Endothelial cell of umbilical vein (primary cell): ENCODE measurements at regions not wholly inside any gene's neighbourhood (a gene's known extent, or its start where the extent isn't known, plus 50 kb on each side); places are given as distances from the start of the nearest gene placed in this dataset.

Experiments used
- BruUV-seq: library from RNA; stranded (reverse); fragments of 400-500 nt; replicated peaks from 2 replicates; lab custom pipeline; 2021; lab: Mats Ljungman, UMichigan
- CTCF ChIA-PET: fragments of 300-600, 350-600 bp; sonication (Branson Sonifier 250); formaldehyde crosslinking; loops from one replicate; lab custom pipeline; 2021; ENCODE audit warnings: antibody characterized with exemption, inconsistent platforms; lab: Charles Lee
- POLR2A ChIA-PET: fragments of 300-600, 350-600 bp; sonication (Branson Sonifier 250); formaldehyde crosslinking; loops from one replicate; lab custom pipeline; 2021; ENCODE audit warnings: antibody characterized with exemption, inconsistent platforms; lab: Charles Lee
- DNase-seq: peaks from one replicate; pipeline ENCODE4 v3.0.0-alpha.2; 2011; ENCODE audit warnings: low read depth, low spot score
- FAIRE-seq: peaks from 2 replicates; lab custom pipeline; 2011; peaks lifted over from hg19 to GRCh38; lab: Jason Lieb, UNC
- H2AFZ ChIP-seq: 2 replicates; pipeline ENCODE4 v1.6.0; 2012; ENCODE audit warnings: low read depth, low read length, control low read depth, inconsistent platforms
- H3K27ac ChIP-seq: 2 replicates; pipeline ENCODE4 v1.5.1; 2011; ENCODE audit warnings: low read depth, mild to moderate bottlenecking, control low read depth, low read length, moderate library complexity; ENCODE audit not compliant: insufficient read depth
- H3K27me3 ChIP-seq, 2 experiments: 2 replicates each; pipeline versions ENCODE4 v1.6.0 to v1.6.1; 2011; ENCODE audit warnings: low read length in 2 of 2, mixed read lengths in 1 of 2; ENCODE audit not compliant: control insufficient read depth in 2 of 2, insufficient read depth in 2 of 2
- H3K36me3 ChIP-seq, 2 experiments: 2 replicates in 1 of 2; 3 replicates in 1 of 2; pipeline ENCODE4 v1.5.1; 2011; ENCODE audit warnings: low read length in 2 of 2, mild to moderate bottlenecking in 1 of 2, moderate library complexity in 1 of 2; ENCODE audit not compliant: control insufficient read depth in 2 of 2, insufficient read depth in 2 of 2; ENCODE audit errors: extremely low read depth in 1 of 2
- H3K4me1 ChIP-seq: 3 replicates; pipeline ENCODE4 v1.5.1; 2011; ENCODE audit warnings: mild to moderate bottlenecking, low read length; ENCODE audit not compliant: control insufficient read depth, insufficient read depth; ENCODE audit errors: extremely low read depth
- H3K4me2 ChIP-seq: 2 replicates; pipeline ENCODE4 v1.6.1; 2011; ENCODE audit warnings: low read length, control low read depth, mixed read lengths; ENCODE audit not compliant: insufficient read depth
- H3K4me3 ChIP-seq, 3 experiments: fragments of 200-600 bp in 1 of 3; sonication (generic), shearing (Covaris generic) in 1 of 3; replicated peaks in 1 of 3; 2 replicates each; pipeline ENCODE4 v1.5.1; 2011 to 2016; ENCODE audit warnings: control low read depth in 3 of 3, low read length in 3 of 3, mild to moderate bottlenecking in 2 of 3, inconsistent platforms in 1 of 3, low read depth in 1 of 3, moderate library complexity in 1 of 3; ENCODE audit not compliant: insufficient read depth in 1 of 3
- H3K79me2 ChIP-seq: 2 replicates; pipeline ENCODE4 v1.6.0; 2012; ENCODE audit warnings: low read length, inconsistent platforms; ENCODE audit not compliant: control insufficient read depth, insufficient read depth
- H3K9ac ChIP-seq: replicated peaks from 2 replicates; pipeline ENCODE3; 2011; ENCODE audit warnings: low read length, control low read depth; ENCODE audit not compliant: insufficient read depth; ENCODE audit errors: extremely low read depth
- H3K9me1 ChIP-seq: replicated peaks from 3 replicates; pipeline ENCODE4 v1.6.0; 2011; ENCODE audit warnings: mild to moderate bottlenecking, low read length; ENCODE audit not compliant: control insufficient read depth, insufficient read depth; ENCODE audit errors: extremely low read depth
- H3K9me3 ChIP-seq: replicated peaks from 2 replicates; pipeline ENCODE4 v1.5.1; 2012; ENCODE audit warnings: low read length, inconsistent platforms; ENCODE audit not compliant: control insufficient read depth, insufficient read depth
- H4K20me1 ChIP-seq: replicated peaks from 2 replicates; pipeline ENCODE3; 2011; ENCODE audit warnings: mild to moderate bottlenecking, low read length; ENCODE audit not compliant: control insufficient read depth, insufficient read depth; ENCODE audit errors: extremely low read depth
- EZH2 ChIP-seq: IDR thresholded peaks from 2 replicates; pipeline ENCODE4 v1.6.1; 2012; ENCODE audit warnings: borderline replicate concordance, low read depth, mild to moderate bottlenecking, moderate library complexity, low read length, inconsistent platforms; ENCODE audit not compliant: severe bottlenecking
- FOS ChIP-seq: IDR thresholded peaks from 2 replicates; pipeline ENCODE4 v1.6.1; 2011; ENCODE audit warnings: mild to moderate bottlenecking, low read length, moderate library complexity, borderline replicate concordance; ENCODE audit not compliant: insufficient read depth
- GATA2 ChIP-seq: IDR thresholded peaks from 2 replicates; pipeline ENCODE4 v1.7.0; 2011; ENCODE audit warnings: low read depth, mild to moderate bottlenecking, moderate library complexity, mixed read lengths, low read length; ENCODE audit not compliant: insufficient read length, insufficient read depth
- JUN ChIP-seq: IDR thresholded peaks from 2 replicates; pipeline ENCODE4 v1.6.1; 2011; ENCODE audit warnings: borderline replicate concordance, low read depth; ENCODE audit not compliant: insufficient read length, insufficient read depth
- MAX ChIP-seq: IDR thresholded peaks from 2 replicates; pipeline ENCODE4 v1.6.1; 2011; ENCODE audit not compliant: insufficient read depth, insufficient read length
- MYC ChIP-seq: IDR thresholded peaks from one replicate; pipeline ENCODE4 v1.6.1; 2011; ENCODE audit warnings: mild to moderate bottlenecking, low read depth, low read length
- POLR2A ChIP-seq: IDR thresholded peaks from 2 replicates; pipeline ENCODE4 v1.6.1; 2012; ENCODE audit warnings: low read depth, mild to moderate bottlenecking, control low read depth, low read length
- POLR2AphosphoS5 ChIP-seq: IDR thresholded peaks from 2 replicates; pipeline ENCODE4 v1.6.1; 2012; ENCODE audit warnings: low read depth, mild to moderate bottlenecking, control low read depth, low read length, moderate library complexity; ENCODE audit not compliant: insufficient read depth
- dilution Hi-C: fragments of 300-500 bp; cut with MboI; formaldehyde crosslinking; loops from one replicate; pipeline ENCODE4 v1.15.0; 2019; ENCODE audit warnings: low sequenced_read_pairs; ENCODE audit not compliant: extremely low pct_ligation_motif_present
- intact Hi-C: fragments of 100-400 bp; cut with micrococcal nuclease; formaldehyde crosslinking; loops from one replicate; pipeline ENCODE4 v1.10.0; 2022
- TF ChIP-seq, protein P1 (sequence below), 2 donors: IDR thresholded peaks; 1 replicate in 1 of 2; 2 replicates in 1 of 2; pipeline ENCODE4 v1.5.1; 2011; ENCODE audit warnings: low read length in 2 of 2, mild to moderate bottlenecking in 2 of 2, moderate library complexity in 2 of 2, control low read depth in 1 of 2, inconsistent platforms in 1 of 2, low read depth in 1 of 2; ENCODE audit not compliant: insufficient read depth in 1 of 2; ENCODE audit errors: extremely low read depth in 1 of 2

DNA sequence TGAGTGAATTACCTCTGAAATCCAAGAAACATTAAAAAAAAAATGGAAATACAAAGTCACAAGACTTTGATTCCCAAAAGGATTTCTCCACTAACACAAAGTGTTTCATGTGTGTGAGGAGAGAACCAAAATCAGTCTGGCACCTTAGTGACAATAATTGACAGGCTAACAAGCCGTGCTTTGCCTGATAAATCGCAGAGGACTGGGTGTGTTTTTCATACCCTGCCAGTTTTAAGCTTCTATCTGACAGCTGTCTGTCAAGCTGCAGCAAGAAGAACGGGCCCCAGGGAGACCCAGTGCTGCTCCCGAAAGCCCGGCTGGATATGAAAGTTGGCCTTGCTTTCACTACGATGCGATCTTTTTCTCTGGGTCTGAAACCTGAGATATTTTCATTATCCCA is 101.6 kb upstream of the KCNK2 start:
- Histone ChIP-seq H2AFZ (no peak overlapping the region), H3K4me1 (no peaks in the 10 kb centered on the region), H3K79me2 (no peaks in the 10 kb centered on the region), H4K20me1 (no peaks in the 10 kb centered on the region), H3K9me3 (no peaks in the 10 kb centered on the region), H3K27me3 (no peaks in the 10 kb centered on the region), H3K27ac (no peak overlapping the region), H3K9me1 (no peaks in the 10 kb centered on the region), H3K9ac (no peak overlapping the region), H3K4me3 (no peak overlapping the region), H3K4me2 (no peak overlapping the region), H3K36me3 (no peaks in the 10 kb centered on the region)
- FAIRE-seq: no peak
- no peak for DNase-seq
- ChIA-PET CTCF (no interaction called here), POLR2A (no interaction called here)
- intact Hi-C loops: no loop called here
- TF ChIP-seq FOS: no peak
- no peak for TF ChIP-seq JUN
- no peak for TF ChIP-seq POLR2AphosphoS5
- TF ChIP-seq, protein P1, sequence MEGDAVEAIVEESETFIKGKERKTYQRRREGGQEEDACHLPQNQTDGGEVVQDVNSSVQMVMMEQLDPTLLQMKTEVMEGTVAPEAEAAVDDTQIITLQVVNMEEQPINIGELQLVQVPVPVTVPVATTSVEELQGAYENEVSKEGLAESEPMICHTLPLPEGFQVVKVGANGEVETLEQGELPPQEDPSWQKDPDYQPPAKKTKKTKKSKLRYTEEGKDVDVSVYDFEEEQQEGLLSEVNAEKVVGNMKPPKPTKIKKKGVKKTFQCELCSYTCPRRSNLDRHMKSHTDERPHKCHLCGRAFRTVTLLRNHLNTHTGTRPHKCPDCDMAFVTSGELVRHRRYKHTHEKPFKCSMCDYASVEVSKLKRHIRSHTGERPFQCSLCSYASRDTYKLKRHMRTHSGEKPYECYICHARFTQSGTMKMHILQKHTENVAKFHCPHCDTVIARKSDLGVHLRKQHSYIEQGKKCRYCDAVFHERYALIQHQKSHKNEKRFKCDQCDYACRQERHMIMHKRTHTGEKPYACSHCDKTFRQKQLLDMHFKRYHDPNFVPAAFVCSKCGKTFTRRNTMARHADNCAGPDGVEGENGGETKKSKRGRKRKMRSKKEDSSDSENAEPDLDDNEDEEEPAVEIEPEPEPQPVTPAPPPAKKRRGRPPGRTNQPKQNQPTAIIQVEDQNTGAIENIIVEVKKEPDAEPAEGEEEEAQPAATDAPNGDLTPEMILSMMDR (IDR thresholded peaks at IDR 0.05; ENCODE audit: extremely low read depth in 1 of 2, insufficient read depth in 1 of 2, low read depth in 1 of 2, low read length in 2 of 2): no peak
- no peak for TF ChIP-seq POLR2A
- no peak for TF ChIP-seq GATA2
- no peak for TF ChIP-seq MYC
- no peak for TF ChIP-seq EZH2
- no peak for TF ChIP-seq MAX
- no TSS peak for BruUV-seq
- dilution Hi-C loops: no loop called here
